ENCODE measurements at regions not wholly inside any gene's neighbourhood (a gene's known extent, or its start where the extent isn't known, plus 50 kb on each side); places are given as distances from the start of the nearest gene placed in this dataset.
"Not testable (repeated sequence)": the region's sequence is repeated elsewhere in the genome, so short reads cannot be mapped to it uniquely, and the experiment has no call there.

DNA sequence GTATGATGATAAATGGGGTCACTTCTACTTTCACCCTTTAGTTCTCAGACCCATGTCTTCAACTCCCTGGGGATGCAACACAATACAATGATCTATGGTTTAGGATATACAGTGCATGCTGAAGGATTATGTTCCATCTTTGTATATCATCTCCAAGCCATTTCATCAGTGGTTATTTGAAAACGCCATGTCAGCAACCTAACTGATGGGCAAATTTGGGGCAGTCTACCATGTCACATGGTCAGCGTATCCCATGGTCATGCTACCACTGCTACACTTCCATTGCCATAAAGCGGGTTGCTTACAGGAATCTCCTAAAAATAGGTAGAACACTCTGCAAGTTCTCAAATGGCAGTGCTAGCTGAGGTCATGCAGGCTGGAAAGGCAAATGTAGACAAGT is 236.5 kb upstream of the ISX start:
- TF ChIP-seq, protein P1, sequence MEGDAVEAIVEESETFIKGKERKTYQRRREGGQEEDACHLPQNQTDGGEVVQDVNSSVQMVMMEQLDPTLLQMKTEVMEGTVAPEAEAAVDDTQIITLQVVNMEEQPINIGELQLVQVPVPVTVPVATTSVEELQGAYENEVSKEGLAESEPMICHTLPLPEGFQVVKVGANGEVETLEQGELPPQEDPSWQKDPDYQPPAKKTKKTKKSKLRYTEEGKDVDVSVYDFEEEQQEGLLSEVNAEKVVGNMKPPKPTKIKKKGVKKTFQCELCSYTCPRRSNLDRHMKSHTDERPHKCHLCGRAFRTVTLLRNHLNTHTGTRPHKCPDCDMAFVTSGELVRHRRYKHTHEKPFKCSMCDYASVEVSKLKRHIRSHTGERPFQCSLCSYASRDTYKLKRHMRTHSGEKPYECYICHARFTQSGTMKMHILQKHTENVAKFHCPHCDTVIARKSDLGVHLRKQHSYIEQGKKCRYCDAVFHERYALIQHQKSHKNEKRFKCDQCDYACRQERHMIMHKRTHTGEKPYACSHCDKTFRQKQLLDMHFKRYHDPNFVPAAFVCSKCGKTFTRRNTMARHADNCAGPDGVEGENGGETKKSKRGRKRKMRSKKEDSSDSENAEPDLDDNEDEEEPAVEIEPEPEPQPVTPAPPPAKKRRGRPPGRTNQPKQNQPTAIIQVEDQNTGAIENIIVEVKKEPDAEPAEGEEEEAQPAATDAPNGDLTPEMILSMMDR (IDR thresholded peaks at IDR 0.05) = no peak
- TF ChIP-seq POLR2A (IDR thresholded peaks at IDR 0.05) = no peak
- no peak overlapping the region for H3K27ac ChIP-seq
- intact Hi-C loops (cut with DNase I; ENCODE audit: low total_unique reads) = no loop called here
- no peaks in the 10 kb centered on the region for H3K27me3 ChIP-seq
- no peaks in the 10 kb centered on the region for H3K4me1 ChIP-seq
- H3K9me3 ChIP-seq = no peaks in the 10 kb centered on the region
- no peak for DNase-seq
- no peak overlapping the region for H3K4me3 ChIP-seq
- no peaks in the 10 kb centered on the region for H3K36me3 ChIP-seq (ENCODE audit: low read depth, missing control alignments)
- 95 to 99% methylated on average over 3 of the region's 3 CpGs for WGBS, 2 donors

DNA sequence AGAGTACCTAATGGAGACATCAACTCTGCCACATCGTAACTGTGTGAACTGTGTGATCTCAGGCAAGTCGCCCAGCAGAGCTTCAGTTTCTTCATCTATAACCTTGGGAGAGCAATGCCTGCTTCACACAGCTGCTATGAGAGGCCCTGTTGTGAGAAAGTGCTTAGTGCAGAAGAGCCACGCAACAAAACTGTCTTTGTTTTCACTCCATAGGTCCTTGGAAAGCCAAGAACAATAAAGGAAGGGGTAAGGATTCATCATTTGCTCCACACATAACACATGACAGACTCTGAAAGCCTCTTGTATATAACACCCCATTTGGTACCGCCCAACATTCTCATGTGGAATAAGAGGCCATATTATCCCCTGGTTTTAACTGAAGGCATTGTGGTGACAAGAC is 231.9 kb upstream of the ISX start:
- Histone ChIP-seq H3K9me3 (no peaks in the 10 kb centered on the region), H3K4me3 (no peak overlapping the region), H3K4me1 (no peaks in the 10 kb centered on the region), H3K27ac (no peak overlapping the region), H3K27me3 (no peaks in the 10 kb centered on the region), H3K36me3 (ENCODE audit: low read depth, missing control alignments) (no peaks in the 10 kb centered on the region)
- DNase-seq = no peak
- WGBS, 2 donors = 42 to 47% methylated on average over 4 of the region's 4 CpGs
- intact Hi-C loops (cut with DNase I; ENCODE audit: low total_unique reads) = no loop called here
- TF ChIP-seq POLR2A (IDR thresholded peaks at IDR 0.05) = no peak
- TF ChIP-seq, protein P1 (IDR thresholded peaks at IDR 0.05) = no peak

DNA sequence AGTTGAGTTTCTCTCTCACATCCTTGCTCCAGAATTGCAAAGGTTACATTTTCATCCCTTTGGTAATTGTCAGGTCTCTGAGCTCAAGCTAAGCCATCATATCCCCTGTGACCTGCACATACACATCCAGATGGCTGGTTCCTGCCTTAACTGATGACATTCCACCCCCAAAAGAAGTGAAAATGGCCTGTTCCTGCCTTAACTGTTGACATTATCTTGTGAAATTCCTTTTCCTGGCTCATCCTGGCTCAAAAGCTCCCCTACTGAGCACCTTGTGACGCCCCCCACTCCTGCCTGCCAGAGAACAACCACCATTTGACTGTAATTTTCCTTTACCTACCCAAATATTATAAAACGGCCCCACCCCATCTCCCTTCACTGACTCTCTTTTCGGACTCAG is 231.4 kb upstream of the ISX start:
- H3K4me1 ChIP-seq; H3K4me3 ChIP-seq; intact Hi-C loops (cut with DNase I; ENCODE audit: low total_unique reads); H3K36me3 ChIP-seq (ENCODE audit: low read depth, missing control alignments); H3K27ac ChIP-seq; DNase-seq; H3K27me3 ChIP-seq; H3K9me3 ChIP-seq: not testable (repeated sequence)
- WGBS, 2 donors = 77 to 81% methylated on average over 3 of the region's 3 CpGs

DNA sequence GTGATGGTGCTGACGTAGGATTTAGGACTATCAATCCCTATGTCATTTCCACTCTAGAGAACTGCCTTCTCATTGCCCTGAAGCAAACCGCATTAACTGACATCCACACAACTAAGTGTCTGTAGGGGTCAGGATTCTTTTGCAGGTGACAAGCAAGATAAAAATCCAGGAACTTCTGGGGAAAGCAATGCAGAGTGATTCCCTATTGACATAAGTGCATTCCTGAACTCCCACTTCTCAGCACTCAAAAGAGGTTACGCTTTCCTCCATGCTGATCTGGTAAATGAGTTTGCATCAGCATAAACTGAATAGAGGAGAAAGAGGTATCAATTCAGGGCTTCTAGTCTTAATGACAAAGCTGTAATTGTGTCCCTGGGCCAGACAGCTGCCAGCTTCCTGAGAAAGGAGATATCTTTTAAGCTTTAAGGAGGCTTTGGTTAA is 224.6 kb upstream of the ISX start:
- 49 to 57% methylated on average over 3 of the region's 3 CpGs for WGBS, 2 donors
- Histone ChIP-seq H3K36me3 (ENCODE audit: low read depth, missing control alignments) (no peaks in the 10 kb centered on the region), H3K27me3 (no peaks in the 10 kb centered on the region), H3K27ac (no peak overlapping the region), H3K4me3 (no peak overlapping the region), H3K9me3 (no peaks in the 10 kb centered on the region), H3K4me1 (no peaks in the 10 kb centered on the region)
- TF ChIP-seq POLR2A (IDR thresholded peaks at IDR 0.05) = no peak
- TF ChIP-seq, protein P1 (IDR thresholded peaks at IDR 0.05) = no peak
- DNase-seq = no peak
- intact Hi-C loops (cut with DNase I; ENCODE audit: low total_unique reads) = no loop called here

DNA sequence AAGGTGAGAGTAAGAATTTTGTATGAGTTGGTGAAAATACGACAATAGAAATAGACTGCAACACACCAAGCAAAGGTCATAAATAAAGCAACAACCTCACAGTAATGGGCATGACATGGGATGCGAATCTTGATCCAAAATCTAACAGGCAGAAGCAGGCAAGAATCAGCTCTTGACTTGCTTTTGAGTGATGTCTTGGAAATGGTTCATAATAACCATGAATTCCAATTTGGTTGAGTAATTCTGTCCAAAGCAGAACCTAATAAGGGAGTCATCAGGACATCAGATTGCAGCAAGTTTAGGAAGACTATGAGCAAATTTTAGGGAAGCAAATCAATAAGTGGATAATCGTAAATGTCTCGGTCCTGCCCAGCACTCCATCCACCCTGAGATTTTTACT is 224.0 kb upstream of the ISX start:
- 68 to 72% methylated on average over 4 of the region's 4 CpGs for WGBS, 2 donors
- Histone ChIP-seq H3K27ac (no peak overlapping the region), H3K4me3 (no peak overlapping the region), H3K36me3 (ENCODE audit: low read depth, missing control alignments) (no peaks in the 10 kb centered on the region), H3K4me1 (no peaks in the 10 kb centered on the region), H3K27me3 (no peaks in the 10 kb centered on the region), H3K9me3 (no peaks in the 10 kb centered on the region)
- intact Hi-C loops (cut with DNase I; ENCODE audit: low total_unique reads) = no loop called here
- no peak for TF ChIP-seq POLR2A (IDR thresholded peaks at IDR 0.05)
- DNase-seq = no peak

DNA sequence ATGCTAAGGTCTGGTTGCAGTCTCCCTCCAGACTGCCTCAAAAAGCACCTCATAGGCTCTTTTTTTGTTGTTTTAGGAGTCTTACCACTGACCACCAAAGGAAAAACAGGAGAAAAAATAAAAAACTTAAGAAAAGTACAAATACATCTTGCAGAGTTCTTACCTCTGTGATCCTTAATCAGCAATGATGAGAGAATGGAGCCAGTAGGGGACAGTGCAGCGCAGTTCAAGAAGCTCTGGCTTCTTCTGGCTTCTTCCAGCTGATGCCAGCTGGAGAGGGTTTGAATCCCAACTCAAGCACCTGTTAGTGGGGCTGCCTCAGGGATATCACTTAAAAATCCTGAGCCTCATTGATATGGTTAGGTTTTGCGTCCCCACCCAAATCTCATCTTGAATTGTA is 223.3 kb upstream of the ISX start:
- 73 to 90% methylated on average over 2 of the region's 2 CpGs for WGBS, 2 donors
- DNase-seq = no peak
- Histone ChIP-seq H3K9me3 (no peaks in the 10 kb centered on the region), H3K27me3 (no peaks in the 10 kb centered on the region), H3K4me1 (no peaks in the 10 kb centered on the region), H3K36me3 (ENCODE audit: low read depth, missing control alignments) (no peaks in the 10 kb centered on the region), H3K4me3 (no peak overlapping the region), H3K27ac (no peak overlapping the region)
- intact Hi-C loops (cut with DNase I; ENCODE audit: low total_unique reads) = no loop called here
- TF ChIP-seq, protein P1 (IDR thresholded peaks at IDR 0.05) = no peak
- TF ChIP-seq POLR2A (IDR thresholded peaks at IDR 0.05) = no peak

DNA sequence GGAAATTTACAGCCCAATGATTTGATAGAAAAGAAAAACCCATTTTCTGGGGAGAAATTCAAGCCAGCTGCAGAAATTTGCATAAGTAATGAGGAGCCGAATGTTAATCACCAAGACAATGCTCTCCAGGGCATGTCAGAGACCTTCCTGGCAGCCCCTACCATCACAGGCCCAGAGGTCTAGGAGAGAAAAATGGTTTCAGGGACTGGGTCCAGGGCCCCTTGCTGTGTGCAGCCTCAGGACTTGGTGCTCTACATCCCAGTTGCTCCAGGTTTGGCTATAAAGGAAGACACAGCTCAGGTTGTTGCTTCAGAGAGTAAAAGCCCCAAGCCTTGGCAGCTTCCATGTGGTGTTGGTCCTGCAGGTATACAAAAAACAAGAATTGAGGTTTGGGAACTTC is 222.2 kb upstream of the ISX start:
- H3K4me3 ChIP-seq; intact Hi-C loops (cut with DNase I; ENCODE audit: low total_unique reads); H3K36me3 ChIP-seq (ENCODE audit: low read depth, missing control alignments); H3K4me1 ChIP-seq; DNase-seq; H3K27me3 ChIP-seq; H3K9me3 ChIP-seq; H3K27ac ChIP-seq: not testable (repeated sequence)
- 8 to 33% methylated on average over 1 of the region's 1 CpG for WGBS, 2 donors

All from testis (tissue), 2 donors.